GM21367 (cell line): ENCODE measurements at regions not wholly inside any gene's neighbourhood (a gene's known extent, or its start where the extent isn't known, plus 50 kb on each side); places are given as distances from the start of the nearest gene placed in this dataset.

ENCODE experiments used
- ATAC-seq: cut with Tn5 transposase; IDR thresholded peaks from one replicate; pipeline ENCODE4 v1.9.1; 2021; ENCODE audit not compliant: unreplicated experiment

GRCh38 chr4:81573840-81574239, 102.1 kb upstream of the RASGEF1B start:
- ATAC-seq: no peak

DNA sequence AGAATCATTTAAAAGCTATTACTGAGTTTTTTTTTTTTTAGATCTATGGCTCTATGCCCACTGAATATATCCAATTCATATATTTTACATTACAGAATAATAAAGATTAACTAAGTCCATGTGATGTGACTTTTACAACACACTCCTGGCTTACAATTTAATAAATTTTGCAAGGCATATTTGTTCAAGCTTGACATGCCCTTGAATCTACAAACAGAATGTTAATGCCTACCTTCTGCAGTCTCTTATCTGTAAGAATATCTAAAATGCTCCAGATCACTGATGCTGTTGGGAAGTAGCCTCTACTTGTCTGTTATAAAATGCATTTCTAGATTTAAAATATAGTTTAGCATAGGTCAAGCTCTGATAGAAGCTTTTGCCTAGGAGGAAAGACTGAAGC, 100.7 kb upstream of the RASGEF1B start:
- no peak for ATAC-seq

DNA sequence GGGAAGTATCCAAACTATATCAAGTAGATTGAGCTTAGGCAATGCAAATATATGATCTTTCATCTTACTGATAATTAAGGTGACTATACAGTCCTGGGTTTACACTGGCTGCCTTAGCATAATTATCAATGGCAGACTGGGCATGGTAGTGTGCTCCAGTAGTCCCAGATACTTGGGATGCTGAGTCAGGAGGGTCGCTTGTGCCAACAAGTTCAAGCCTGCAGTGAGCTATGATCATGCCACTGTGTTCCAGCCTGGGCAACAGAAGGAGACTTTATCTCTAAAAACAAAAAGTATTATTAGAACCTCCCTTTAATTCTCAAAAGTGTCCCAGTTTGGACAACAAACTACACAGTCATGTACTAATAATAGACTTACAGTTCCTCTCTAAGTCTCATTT, 99.4 kb upstream of the RASGEF1B start:
- ATAC-seq: no peak

DNA sequence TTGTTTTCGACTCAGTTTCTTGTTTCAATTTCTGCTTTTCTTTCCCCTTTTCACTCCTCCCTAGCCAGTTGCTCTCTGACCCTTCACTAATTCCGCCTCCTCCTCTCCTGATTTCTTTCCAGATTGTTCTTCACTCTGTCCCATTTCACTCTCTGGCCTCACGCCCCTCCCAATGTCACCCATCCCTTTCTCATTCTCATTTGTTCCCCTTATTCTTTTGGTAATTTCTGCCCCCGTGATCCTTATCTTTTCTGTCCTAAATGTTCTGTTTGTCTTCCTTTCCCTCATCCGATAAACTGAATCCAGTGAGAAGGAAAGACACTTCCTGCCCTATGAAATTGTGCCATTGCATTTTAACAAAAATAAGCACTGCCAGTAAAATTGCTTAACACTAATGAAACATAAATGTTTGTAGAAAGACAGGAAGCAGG, 94.5 kb upstream of the RASGEF1B start:
- ATAC-seq: no peak

- ATAC-seq: no peak
Observed at GRCh38 chr4:81565142-81565870, 93.6 kb upstream of the RASGEF1B start.

- ATAC-seq: no peak
Observed at GRCh38 chr4:81564025-81564424, 92.3 kb upstream of the RASGEF1B start.

DNA sequence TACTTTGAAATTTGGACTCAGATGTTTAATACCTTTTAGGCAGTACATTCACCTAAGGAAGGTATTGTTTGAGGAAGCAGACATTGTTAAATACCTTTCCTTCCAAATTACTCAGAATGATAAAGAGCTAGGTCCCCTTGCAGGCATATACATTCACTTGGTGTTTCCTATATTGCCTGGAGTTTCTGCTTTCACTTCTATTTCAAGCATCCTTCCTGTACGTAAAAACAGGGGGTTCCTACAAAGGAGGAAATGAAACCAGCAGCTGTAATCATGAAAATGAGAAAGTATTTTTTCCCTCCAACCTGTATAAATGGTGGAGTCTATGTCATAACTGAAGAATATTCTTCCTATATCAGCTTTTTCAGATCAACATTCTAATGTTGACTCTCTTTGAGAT, 90.4 kb upstream of the RASGEF1B start:
- peak; percentile 96 for ATAC-seq

- no peak for ATAC-seq
Observed at GRCh38 chr4:81557306-81557705, 85.6 kb upstream of the RASGEF1B start.

- ATAC-seq: no peak
Observed at GRCh38 chr4:81555489-81555888, 83.8 kb upstream of the RASGEF1B start.

DNA sequence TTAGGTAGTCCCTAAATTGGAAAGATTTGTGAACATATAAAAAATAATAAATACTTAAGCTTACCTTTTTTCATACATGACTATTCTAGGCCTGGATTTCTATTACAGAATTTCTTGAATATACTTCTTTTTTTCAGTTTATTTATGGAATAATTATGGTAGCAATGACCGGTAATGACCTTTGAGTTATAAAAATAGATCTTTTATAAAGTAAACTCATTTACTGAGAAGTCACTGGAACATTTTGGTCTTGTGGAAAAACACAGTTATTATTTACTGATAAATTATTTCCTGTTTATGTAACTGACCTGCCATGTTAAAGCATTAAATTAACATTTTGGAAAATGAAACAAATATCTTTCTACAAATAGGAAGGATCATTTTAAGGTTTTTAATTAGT, 80.4 kb upstream of the RASGEF1B start:
- ATAC-seq: no peak

GRCh38 chr4:81550388-81550859, 78.7 kb upstream of the RASGEF1B start:
- no peak for ATAC-seq

DNA sequence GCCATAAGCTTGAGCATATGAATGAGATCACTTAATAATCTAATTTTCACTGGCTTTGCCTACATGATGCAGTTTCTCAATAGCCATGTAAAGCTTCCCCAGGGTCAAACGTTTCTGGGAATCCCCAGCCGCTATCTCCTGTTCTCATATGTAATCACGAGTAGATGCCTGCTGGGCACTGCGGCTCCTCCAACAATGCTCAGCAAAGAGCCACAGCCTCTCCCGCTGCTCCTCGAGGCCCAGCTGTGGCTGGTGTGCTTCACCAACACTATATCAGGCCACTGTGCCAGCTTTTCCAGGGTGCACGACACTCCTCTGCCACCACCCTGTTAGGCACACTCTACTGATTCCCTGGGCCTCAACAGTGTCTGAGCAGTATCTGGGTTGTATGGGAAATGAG, 78.3 kb upstream of the RASGEF1B start:
- no peak for ATAC-seq

- ATAC-seq: no peak
Observed at GRCh38 chr4:81546777-81547176, 75.1 kb upstream of the RASGEF1B start.

GRCh38 chr4:81541161-81541945, 69.6 kb upstream of the RASGEF1B start:
- no peak for ATAC-seq

- ATAC-seq: no peak
Observed at GRCh38 chr4:81538716-81539427, 67.2 kb upstream of the RASGEF1B start.

DNA sequence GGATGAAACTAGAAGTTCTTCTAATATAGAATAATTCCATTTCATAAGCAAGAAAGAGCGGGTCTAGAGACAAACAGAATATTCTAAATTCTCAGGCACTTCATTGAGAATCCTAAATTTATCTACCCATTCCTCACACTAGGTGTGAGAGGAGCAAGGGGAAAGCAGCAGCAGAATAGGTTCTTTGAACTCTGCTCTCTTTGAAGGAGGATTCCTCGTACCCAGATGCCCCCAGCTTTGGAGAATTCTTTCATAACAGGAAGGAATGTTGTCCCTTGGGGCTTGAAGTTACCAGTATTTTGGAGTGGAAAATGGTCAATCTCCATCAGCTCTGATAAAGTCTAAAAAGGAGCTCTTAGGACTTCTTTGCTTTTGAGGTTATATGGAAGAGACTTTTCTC, 59.7 kb upstream of the RASGEF1B start:
- no peak for ATAC-seq

DNA sequence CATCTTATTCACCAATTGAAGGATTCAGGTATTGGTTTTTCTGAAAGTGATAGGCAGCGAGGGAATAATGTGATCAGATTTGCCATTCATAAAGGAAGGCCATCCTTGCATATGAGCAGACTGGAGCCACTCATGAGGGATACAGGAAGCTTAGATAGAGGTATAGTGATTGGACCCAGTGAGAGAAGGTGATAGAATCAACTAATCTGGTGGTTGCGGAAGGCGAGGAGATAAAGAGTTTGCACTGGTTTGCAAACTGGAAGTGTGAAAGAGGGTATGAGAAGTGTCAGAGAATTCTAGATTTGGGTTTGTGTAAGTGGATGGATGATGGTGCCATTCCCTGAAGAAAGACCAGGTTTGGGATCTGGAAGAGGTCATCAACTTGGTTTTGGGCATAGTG, 57.3 kb upstream of the RASGEF1B start:
- no peak for ATAC-seq

DNA sequence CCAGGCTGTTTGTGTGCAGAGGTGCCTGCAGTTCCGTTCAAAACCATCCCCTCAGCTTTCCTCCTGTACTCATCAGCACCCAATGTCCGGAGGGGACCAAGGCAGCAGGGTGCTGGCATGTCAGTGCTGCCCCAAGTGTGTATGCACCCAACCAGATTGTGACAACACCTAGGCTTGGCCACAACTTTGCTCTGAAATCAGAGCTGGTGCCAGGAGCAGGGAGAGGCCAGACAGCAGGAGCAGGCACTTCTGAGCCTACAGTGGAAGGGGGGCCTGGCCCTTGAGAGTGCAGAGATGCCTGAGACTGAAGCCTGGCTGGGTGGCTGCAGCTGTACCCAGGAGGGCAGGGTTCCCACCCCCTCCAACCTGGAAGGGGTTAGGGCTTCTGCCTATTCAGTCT, 56.5 kb upstream of the RASGEF1B start:
- no peak for ATAC-seq

DNA sequence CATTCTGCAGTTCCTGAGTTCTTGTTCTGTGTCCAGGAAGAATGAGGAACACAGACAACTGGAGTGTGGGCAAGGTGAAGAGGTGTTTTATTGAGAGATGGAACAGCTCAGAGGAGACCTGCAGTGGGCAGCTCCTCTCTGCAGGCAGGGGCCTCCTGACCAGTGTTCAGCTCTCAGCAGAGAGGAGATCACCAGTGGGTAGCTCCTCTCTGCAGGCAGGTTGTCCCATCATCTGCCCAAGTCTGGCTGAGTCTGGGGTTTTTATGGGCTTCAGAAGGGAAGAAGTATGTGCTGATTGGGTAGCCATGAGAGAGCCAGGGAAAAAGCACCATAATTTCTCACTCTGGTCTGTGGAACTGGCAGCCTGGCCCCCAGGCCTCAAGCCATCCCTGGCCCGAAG, 56.0 kb upstream of the RASGEF1B start:
- ATAC-seq: no peak

DNA sequence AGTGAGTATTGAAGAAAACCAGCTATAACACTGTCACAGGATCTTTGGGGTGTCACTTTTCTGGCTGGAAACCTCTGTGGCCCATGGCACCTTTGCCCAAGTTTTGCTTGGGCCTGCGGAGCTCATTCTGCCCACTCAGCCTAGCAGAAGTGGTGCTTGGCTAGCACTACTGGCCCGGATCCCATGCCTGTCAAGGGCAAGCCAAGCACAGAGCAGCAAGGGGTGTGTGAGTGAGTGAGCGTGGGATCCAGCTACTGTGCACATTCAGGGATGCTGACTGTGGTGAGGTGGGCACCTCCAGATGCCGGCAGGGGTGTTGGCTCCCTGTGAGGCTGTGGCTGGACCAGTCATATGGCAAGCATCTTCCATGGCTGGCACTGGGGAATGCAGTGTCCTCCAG, 55.4 kb upstream of the RASGEF1B start:
- no peak for ATAC-seq

DNA sequence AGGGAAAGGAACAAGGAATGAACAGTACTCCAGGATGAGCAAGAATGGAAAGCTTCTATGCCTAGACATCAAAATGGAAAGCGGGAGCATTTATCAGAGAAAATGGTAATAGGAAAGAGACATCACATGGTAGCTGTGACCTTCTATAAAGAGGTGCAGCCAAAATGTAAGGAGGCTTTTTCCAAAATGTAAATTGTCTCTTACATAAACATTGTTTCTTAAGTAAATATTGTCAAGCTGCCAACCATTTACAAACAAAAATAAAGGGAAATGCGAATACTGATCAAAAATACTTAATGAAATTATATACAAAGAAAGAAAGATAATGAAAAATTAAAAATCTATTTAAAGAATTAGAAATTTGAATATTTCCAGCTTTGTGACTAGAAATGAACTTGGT, 55.0 kb upstream of the RASGEF1B start:
- ATAC-seq: no peak
